GM12864 (cell line): ENCODE measurements at regions not wholly inside any gene's neighbourhood (a gene's known extent, or its start where the extent isn't known, plus 50 kb on each side); places are given as distances from the start of the nearest gene placed in this dataset.

Experiments used
- DNase-seq: peaks from one replicate; pipeline ENCODE4 v3.0.0-alpha.2; 2011; ENCODE audit warnings: low read depth
- H3K4me3 ChIP-seq: 2 replicates; pipeline ENCODE4 v1.5.1; 2011; ENCODE audit warnings: mild to moderate bottlenecking, low read depth, low read length, control low read depth
- CTCF ChIP-seq: IDR thresholded peaks from 2 replicates; pipeline ENCODE4 v1.5.1; 2011; ENCODE audit warnings: low read depth, mild to moderate bottlenecking, moderate library complexity, low read length, control low read depth, inconsistent platforms; ENCODE audit errors: missing control alignments

DNA sequence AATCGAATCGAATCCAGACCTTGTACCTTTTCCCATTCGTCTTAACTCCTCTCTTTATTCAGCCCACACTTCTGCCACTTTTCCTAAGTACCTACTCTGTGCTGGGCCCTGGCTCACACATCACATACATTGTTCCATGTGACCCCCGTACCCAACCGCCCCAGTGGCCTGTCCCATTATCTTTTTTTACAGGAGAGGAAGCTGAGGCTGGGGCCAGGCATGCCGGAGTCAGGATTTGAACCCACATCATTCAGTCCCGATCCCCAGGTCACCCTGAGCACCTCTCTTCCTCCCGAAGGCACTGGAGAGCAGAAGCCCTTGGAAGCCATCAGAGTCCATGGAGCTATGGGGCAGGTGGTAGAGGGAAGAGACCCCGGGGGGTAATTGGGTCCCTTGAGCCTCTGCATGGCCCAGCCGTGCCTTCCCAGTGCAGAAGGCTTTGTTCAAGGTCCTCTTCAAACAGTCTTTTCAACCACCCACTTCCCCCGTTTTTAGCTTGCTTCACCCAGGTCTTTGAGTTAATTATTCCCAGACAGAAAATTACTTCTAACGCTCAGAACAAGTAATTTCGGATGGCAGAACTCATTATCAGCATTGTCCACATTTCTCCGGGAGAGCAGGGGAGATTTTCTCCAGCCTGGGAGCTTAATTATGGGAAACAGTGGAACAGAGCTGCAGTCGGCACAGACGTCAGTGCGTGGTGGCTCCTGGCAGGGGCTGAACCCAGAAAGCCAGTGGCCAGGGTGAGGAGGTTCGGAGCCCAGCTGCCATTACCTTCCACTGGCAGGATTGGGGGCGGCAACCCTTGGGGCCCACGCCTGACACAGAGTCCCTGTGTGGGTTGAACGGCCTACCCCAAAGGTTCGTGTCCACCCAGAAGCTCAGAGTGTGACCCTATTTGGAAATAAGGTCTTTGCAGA is 82.4 kb upstream of the RTL6 start:
- no peak for DNase-seq
- H3K4me3 ChIP-seq: no peak overlapping the region
- no peak for TF ChIP-seq CTCF

DNA sequence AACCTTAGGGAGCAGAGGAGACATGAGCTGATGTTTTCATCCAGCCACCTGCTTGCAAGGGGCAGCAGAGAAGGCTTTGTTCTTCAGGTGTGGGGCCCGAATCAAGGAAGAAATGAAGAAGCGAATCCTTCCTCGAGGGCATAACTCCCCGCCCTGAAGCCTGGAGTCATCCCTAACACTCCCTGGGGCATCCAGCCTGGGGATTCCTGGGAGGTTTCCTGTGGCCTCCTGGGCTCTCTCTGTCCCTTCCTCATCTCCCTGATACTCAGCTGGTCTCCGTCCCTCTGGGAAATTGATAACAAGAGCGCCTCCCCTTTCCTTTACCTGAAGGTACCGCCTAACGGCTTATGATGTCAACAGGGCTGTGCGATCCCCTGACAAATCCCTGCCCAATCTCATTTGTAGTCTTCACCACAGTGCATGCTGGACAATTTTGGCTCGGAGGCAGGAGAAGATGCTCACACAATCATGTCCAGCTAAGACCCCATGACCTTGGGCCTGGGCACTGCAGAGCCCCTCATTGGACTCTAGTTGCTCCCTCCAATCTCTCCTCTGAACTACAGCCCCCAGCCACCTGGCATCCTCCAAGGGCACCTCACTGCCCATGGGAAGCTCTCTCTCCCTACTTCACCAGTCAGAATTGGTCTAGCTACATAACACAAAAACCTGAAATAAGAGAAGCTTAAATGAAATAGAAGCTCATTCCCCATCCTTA is 80.6 kb upstream of the RTL6 start:
- DNase-seq: no peak
- TF ChIP-seq CTCF: no peak
- no peak overlapping the region for H3K4me3 ChIP-seq

GRCh38 chr22:44578110-44578457 is 80.1 kb upstream of the RTL6 start:
- DNase-seq: no peak
- no peak overlapping the region for H3K4me3 ChIP-seq
- TF ChIP-seq CTCF: no peak

DNA sequence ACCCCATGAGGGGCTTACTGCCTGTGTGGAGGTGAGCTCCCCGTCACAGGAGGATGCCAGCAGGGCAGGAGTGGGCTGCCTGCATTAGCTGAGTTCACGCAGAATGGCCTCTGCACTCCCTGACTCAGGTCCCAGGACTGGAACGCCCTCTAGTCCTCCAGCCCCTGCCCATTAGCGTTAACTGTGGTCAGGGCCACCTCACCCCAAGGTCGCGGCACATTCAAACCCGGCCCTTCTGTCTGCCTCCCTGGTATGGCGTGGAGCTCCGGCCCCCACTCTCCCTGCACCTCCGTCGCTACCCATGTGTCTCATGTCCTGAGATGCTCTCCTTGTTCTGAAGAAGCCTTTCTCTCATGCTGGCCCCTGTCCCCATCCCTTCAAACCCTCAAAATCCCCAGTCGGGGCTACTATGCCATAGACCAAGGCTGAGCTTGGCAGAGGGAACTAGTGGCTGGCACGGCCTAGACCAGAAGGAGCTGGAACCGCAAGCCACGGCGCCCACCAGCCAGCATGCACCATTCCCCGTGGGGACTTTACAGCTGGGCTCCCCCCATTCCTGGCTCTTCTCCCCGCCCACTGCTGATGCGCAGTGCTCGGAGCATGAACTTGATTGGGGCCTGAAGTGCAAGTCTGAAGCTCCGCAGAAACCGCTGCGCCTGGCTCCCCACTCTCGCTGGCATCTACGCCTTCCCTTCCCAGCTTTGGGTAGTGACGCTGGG is 79.5 kb upstream of the RTL6 start:
- no peak overlapping the region for H3K4me3 ChIP-seq
- TF ChIP-seq CTCF: no peak
- no peak for DNase-seq

- DNase-seq: no peak
- no peak overlapping the region for H3K4me3 ChIP-seq
- TF ChIP-seq CTCF: no peak
Observed at GRCh38 chr22:44576311-44577260, 78.6 kb upstream of the RTL6 start.
